OCI-LY1 (cell line): ENCODE measurements at regions not wholly inside any gene's neighbourhood (a gene's known extent, or its start where the extent isn't known, plus 50 kb on each side); places are given as distances from the start of the nearest gene placed in this dataset.

Experiments
- H2AFZ ChIP-seq: fragments of 200-600 bp; sonication (generic), shearing (Covaris generic); 2 replicates; pipeline ENCODE4 v1.6.0; 2014; ENCODE audit warnings: antibody characterized with exemption, mild to moderate bottlenecking, low read length
- H3F3A ChIP-seq: fragments of 200-600 bp; sonication (generic), shearing (Covaris generic); 2 replicates; pipeline ENCODE4 v1.6.0; 2014; ENCODE audit warnings: mild to moderate bottlenecking, antibody characterized with exemption, low read length, moderate library complexity; ENCODE audit not compliant: insufficient read depth
- H3K27ac ChIP-seq: fragments of 200-600 bp; sonication (generic); 2 replicates; pipeline ENCODE4 v1.5.1; 2014; ENCODE audit warnings: low read length, mixed run types, mild to moderate bottlenecking, low read depth; ENCODE audit not compliant: poor library complexity, severe bottlenecking
- H3K27me3 ChIP-seq: fragments of 200-600 bp; sonication (generic); 2 replicates; pipeline ENCODE4 v1.6.0; 2014; ENCODE audit warnings: antibody characterized with exemption, mild to moderate bottlenecking, low read length, moderate library complexity; ENCODE audit not compliant: insufficient read depth
- H3K36me3 ChIP-seq: fragments of 200-600 bp; sonication (generic); 2 replicates; pipeline ENCODE4 v1.6.1; 2014; ENCODE audit warnings: mild to moderate bottlenecking, antibody characterized with exemption, low read length, moderate library complexity, mixed read lengths; ENCODE audit not compliant: insufficient read depth
- H3K4me1 ChIP-seq: fragments of 200-600 bp; sonication (generic); 2 replicates; pipeline ENCODE4 v1.5.1; 2014; ENCODE audit warnings: mild to moderate bottlenecking, low read length, moderate library complexity; ENCODE audit not compliant: insufficient read depth, severe bottlenecking
- H3K4me2 ChIP-seq: fragments of 200-600 bp; sonication (generic), shearing (Covaris generic); 2 replicates; pipeline ENCODE4 v1.6.1; 2014; ENCODE audit warnings: low read length
- H3K4me3 ChIP-seq: fragments of 200-600 bp; sonication (generic); 2 replicates; pipeline ENCODE4 v1.5.1; 2014; ENCODE audit warnings: low read length, low read depth, mild to moderate bottlenecking, mixed read lengths; ENCODE audit not compliant: poor library complexity, severe bottlenecking
- H3K79me2 ChIP-seq: fragments of 200-600 bp; shearing (Covaris generic); 2 replicates; pipeline ENCODE4 v1.6.1; 2016; ENCODE audit warnings: mixed run types, low read length, mixed read lengths; ENCODE audit not compliant: insufficient read depth
- H3K9ac ChIP-seq: fragments of 200-600 bp; sonication (generic), shearing (Covaris generic); 2 replicates; pipeline ENCODE4 v1.6.1; 2014; ENCODE audit warnings: mild to moderate bottlenecking, low read length, mixed read lengths
- H3K9me2 ChIP-seq: fragments of 200-600 bp; sonication (generic), shearing (Covaris generic); 2 replicates; pipeline ENCODE4 v1.6.1; 2014; ENCODE audit warnings: low read depth, mild to moderate bottlenecking, low read length, mixed read lengths
- H3K9me3 ChIP-seq: fragments of 200-600 bp; shearing (Covaris generic); 2 replicates; pipeline ENCODE4 v1.6.1; 2014; ENCODE audit warnings: low read length, mixed read lengths
- H4K20me1 ChIP-seq: fragments of 200-600 bp; sonication (generic), shearing (Covaris generic); 2 replicates; pipeline ENCODE4 v1.6.0; 2016; ENCODE audit warnings: mild to moderate bottlenecking, low read length; ENCODE audit not compliant: insufficient read depth
- EZH2 ChIP-seq: fragments of 200-600 bp; sonication (generic), shearing (Covaris generic); IDR thresholded peaks from 2 replicates; pipeline ENCODE4 v1.8.0; 2017; ENCODE audit warnings: borderline replicate concordance, mixed run types, mild to moderate bottlenecking, antibody characterized with exemption, low read length, moderate library complexity, mixed read lengths
- TF ChIP-seq, protein P1 (sequence below): fragments of 200-600 bp; sonication (generic), shearing (Covaris generic); IDR thresholded peaks from 2 replicates; pipeline ENCODE4 v1.5.1; 2017; ENCODE audit warnings: mild to moderate bottlenecking, antibody characterized with exemption, low read length, moderate library complexity, mixed read lengths

DNA sequence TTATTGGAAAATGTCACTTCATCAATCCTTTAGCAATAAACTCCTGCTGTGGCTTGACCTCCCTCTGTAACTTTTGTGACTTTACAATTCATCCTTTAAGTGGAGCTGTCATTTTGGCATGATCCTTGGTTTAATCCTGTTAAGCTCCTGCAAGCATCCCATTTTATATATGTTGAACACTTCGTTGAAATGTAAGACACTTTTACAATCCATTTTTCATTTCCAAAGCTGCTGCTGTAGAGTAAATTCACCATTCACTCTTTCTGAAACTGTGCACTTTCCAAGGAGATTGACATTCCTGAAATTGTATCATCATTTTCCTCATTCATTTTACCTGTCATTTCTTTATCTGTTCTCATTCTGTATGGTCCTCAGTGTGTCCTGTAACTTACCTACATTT lies 1003.2 kb upstream of the GOT2 start:
- no peak overlapping the region for H3K4me3 ChIP-seq
- TF ChIP-seq, protein P1, sequence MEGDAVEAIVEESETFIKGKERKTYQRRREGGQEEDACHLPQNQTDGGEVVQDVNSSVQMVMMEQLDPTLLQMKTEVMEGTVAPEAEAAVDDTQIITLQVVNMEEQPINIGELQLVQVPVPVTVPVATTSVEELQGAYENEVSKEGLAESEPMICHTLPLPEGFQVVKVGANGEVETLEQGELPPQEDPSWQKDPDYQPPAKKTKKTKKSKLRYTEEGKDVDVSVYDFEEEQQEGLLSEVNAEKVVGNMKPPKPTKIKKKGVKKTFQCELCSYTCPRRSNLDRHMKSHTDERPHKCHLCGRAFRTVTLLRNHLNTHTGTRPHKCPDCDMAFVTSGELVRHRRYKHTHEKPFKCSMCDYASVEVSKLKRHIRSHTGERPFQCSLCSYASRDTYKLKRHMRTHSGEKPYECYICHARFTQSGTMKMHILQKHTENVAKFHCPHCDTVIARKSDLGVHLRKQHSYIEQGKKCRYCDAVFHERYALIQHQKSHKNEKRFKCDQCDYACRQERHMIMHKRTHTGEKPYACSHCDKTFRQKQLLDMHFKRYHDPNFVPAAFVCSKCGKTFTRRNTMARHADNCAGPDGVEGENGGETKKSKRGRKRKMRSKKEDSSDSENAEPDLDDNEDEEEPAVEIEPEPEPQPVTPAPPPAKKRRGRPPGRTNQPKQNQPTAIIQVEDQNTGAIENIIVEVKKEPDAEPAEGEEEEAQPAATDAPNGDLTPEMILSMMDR, result no peak
- no peak for TF ChIP-seq EZH2
- no peak overlapping the region for H3K9ac ChIP-seq
- H3K27ac ChIP-seq, result no peak overlapping the region
- H2AFZ ChIP-seq, result no peak overlapping the region
- no peak overlapping the region for H3K4me2 ChIP-seq
- no peaks in the 10 kb centered on the region for H3K4me1 ChIP-seq
- H3K9me2 ChIP-seq, result no peaks in the 10 kb centered on the region
- no peaks in the 10 kb centered on the region for H3K9me3 ChIP-seq
- no peaks in the 10 kb centered on the region for H4K20me1 ChIP-seq
- no peaks in the 10 kb centered on the region for H3F3A ChIP-seq
- no peaks in the 10 kb centered on the region for H3K79me2 ChIP-seq
- H3K27me3 ChIP-seq, result no peaks in the 10 kb centered on the region
- no peaks in the 10 kb centered on the region for H3K36me3 ChIP-seq

DNA sequence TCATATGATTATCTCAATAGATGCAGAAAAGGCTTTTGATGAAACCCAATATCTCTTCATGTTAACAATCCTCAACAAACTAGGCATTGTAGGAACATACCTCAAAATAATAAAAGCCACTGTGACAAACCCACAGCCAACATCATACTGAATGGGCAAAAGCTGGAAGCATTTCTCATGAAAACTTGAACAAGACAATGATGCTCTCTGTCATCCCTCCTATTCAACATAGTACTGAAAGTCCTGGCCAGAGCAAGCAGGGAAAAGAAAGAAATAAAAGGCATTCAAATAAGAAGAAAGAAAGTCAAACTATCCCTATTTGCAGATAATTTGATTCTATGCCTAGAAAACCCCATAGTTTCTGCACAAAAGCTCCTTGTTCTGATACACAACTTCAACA lies 999.2 kb upstream of the GOT2 start:
- Histone ChIP-seq H3K4me3 (no peak overlapping the region), H3K79me2 (no peaks in the 10 kb centered on the region), H3K4me1 (no peaks in the 10 kb centered on the region), H4K20me1 (no peaks in the 10 kb centered on the region), H3K4me2 (no peak overlapping the region), H3K9me2 (no peaks in the 10 kb centered on the region), H3K9me3 (no peaks in the 10 kb centered on the region), H3K27ac (no peak overlapping the region), H2AFZ (no peak overlapping the region), H3K27me3 (no peaks in the 10 kb centered on the region), H3K9ac (no peak overlapping the region), H3K36me3 (no peaks in the 10 kb centered on the region), H3F3A (no peaks in the 10 kb centered on the region)
- no peak for TF ChIP-seq EZH2
- TF ChIP-seq, protein P1, result no peak

GRCh38 chr16:59729613-59730012 lies 995.5 kb upstream of the GOT2 start:
- H3K9ac ChIP-seq, result no peak overlapping the region
- H3K9me3 ChIP-seq, result no peaks in the 10 kb centered on the region
- no peaks in the 10 kb centered on the region for H3K36me3 ChIP-seq
- H3F3A ChIP-seq, result no peaks in the 10 kb centered on the region
- no peaks in the 10 kb centered on the region for H3K4me1 ChIP-seq
- TF ChIP-seq EZH2, result no peak
- TF ChIP-seq, protein P1, result no peak
- no peak overlapping the region for H2AFZ ChIP-seq
- H3K4me3 ChIP-seq, result no peak overlapping the region
- no peak overlapping the region for H3K4me2 ChIP-seq
- H3K27ac ChIP-seq, result no peak overlapping the region
- H4K20me1 ChIP-seq, result no peaks in the 10 kb centered on the region
- H3K9me2 ChIP-seq, result no peaks in the 10 kb centered on the region
- H3K27me3 ChIP-seq, result no peaks in the 10 kb centered on the region
- H3K79me2 ChIP-seq, result no peaks in the 10 kb centered on the region
